Naive thymus-derived CD4-positive, alpha-beta T cell (primary cell): ENCODE measurements at regions not wholly inside any gene's neighbourhood (a gene's known extent, or its start where the extent isn't known, plus 50 kb on each side); places are given as distances from the start of the nearest gene placed in this dataset. TPM values are rescaled to one million over a fixed set of nuclear protein-coding genes. Genes with fewer than 3 reads are reported as not detected.
"Not testable (repeated sequence)": the region's sequence is repeated elsewhere in the genome, so short reads cannot be mapped to it uniquely, and the experiment has no call there.

ENCODE experiments used
- ATAC-seq: fragments of 150-1000 bp; cut with Tn5 transposase; 2 replicates; pipeline ENCODE4 v1.10.0; 2021; ENCODE audit warnings: mild to moderate bottlenecking, moderate library complexity
- CTCF ChIA-PET: fragments of 350-600 bp; sonication (Branson Sonifier 250); formaldehyde crosslinking; loops from one replicate; lab custom pipeline; 2021; ENCODE audit warnings: antibody characterized with exemption; lab: Charles Lee
- POLR2A ChIA-PET: fragments of 350-600 bp; sonication (Branson Sonifier 250); formaldehyde crosslinking; loops from one replicate; lab custom pipeline; 2021; ENCODE audit warnings: antibody characterized with exemption, inconsistent platforms; lab: Charles Lee
- DNase-seq, 9 donors: peaks; one replicate each; pipeline versions ENCODE4 v3.0.0 to v3.0.0-alpha.2; 2020 to 2022; ENCODE audit warnings: mixed read lengths in 1 of 9
- H3K27ac ChIP-seq: one replicate; pipeline ENCODE4 v1.7.0; 2013; ENCODE audit warnings: mild to moderate bottlenecking, low read depth, low read length, moderate library complexity
- H3K27me3 ChIP-seq, 2 donors: one replicate each; pipeline ENCODE4 v1.7.0; 2013; ENCODE audit warnings: low read length in 2 of 2, mild to moderate bottlenecking in 2 of 2, moderate library complexity in 2 of 2; ENCODE audit not compliant: control insufficient read depth in 2 of 2, insufficient read depth in 2 of 2
- H3K36me3 ChIP-seq, 3 experiments: 1 replicate in 2 of 3; 2 replicates in 1 of 3; pipeline ENCODE4 v1.7.0; 2013; ENCODE audit warnings: low read length in 3 of 3, mild to moderate bottlenecking in 3 of 3, moderate library complexity in 1 of 3; ENCODE audit not compliant: insufficient read depth in 3 of 3, control insufficient read depth in 2 of 3
- H3K4me1 ChIP-seq, 2 donors: one replicate each; pipeline ENCODE4 v1.7.0; 2013; ENCODE audit warnings: low read length in 2 of 2, mild to moderate bottlenecking in 2 of 2, moderate library complexity in 1 of 2; ENCODE audit not compliant: control insufficient read depth in 2 of 2, insufficient read depth in 2 of 2
- H3K4me3 ChIP-seq: 2 replicates; pipeline ENCODE4 v1.7.0; 2013; ENCODE audit warnings: mild to moderate bottlenecking, low read length
- H3K9me3 ChIP-seq, 3 experiments: 1 replicate in 2 of 3; 2 replicates in 1 of 3; pipeline ENCODE4 v1.7.0; 2013; ENCODE audit warnings: low read length in 3 of 3; ENCODE audit not compliant: control insufficient read depth in 2 of 3
- H3K27ac Mint-ChIP-seq, 9 donors: one replicate each; pipeline ENCODE4 v1.8.0; 2020 to 2022; ENCODE audit warnings: mixed read lengths in 9 of 9, mild to moderate bottlenecking in 8 of 9, moderate library complexity in 5 of 9, inconsistent platforms in 2 of 9
- H3K27me3 Mint-ChIP-seq, 5 donors: one replicate each; pipeline ENCODE4 v1.8.0; 2021 to 2022; ENCODE audit warnings: mixed read lengths in 5 of 5, mild to moderate bottlenecking in 1 of 5
- H3K36me3 Mint-ChIP-seq, 5 donors: one replicate each; pipeline ENCODE4 v1.8.0; 2020 to 2022; ENCODE audit warnings: mixed read lengths in 5 of 5, mild to moderate bottlenecking in 3 of 5, inconsistent platforms in 1 of 5
- H3K4me1 Mint-ChIP-seq, 7 donors: one replicate each; pipeline ENCODE4 v1.8.0; 2020 to 2022; ENCODE audit warnings: mixed read lengths in 7 of 7, mild to moderate bottlenecking in 3 of 7, inconsistent platforms in 1 of 7
- H3K4me3 Mint-ChIP-seq, 10 donors: one replicate each; pipeline ENCODE4 v1.8.0; 2020 to 2022; ENCODE audit warnings: mild to moderate bottlenecking in 10 of 10, mixed read lengths in 10 of 10, moderate library complexity in 6 of 10, inconsistent platforms in 2 of 10
- H3K9me3 Mint-ChIP-seq, 11 donors: one replicate each; pipeline ENCODE4 v1.8.0; 2020 to 2022; ENCODE audit warnings: mixed read lengths in 11 of 11, mild to moderate bottlenecking in 4 of 11, inconsistent platforms in 1 of 11, moderate library complexity in 1 of 11
- intact Hi-C, 2 donors: fragments of 100-400 bp; cut with micrococcal nuclease; formaldehyde crosslinking; loops; one replicate each; pipeline ENCODE4 v1.15.1; 2023
- microRNA-seq: library from miRNA; unstranded; fragments of <30 nt; microRNA quantifications from one replicate; pipeline ENCODE4 v1.2.0, GENCODE V29; 2022; ENCODE audit warnings: borderline microRNAs expressed

DNA sequence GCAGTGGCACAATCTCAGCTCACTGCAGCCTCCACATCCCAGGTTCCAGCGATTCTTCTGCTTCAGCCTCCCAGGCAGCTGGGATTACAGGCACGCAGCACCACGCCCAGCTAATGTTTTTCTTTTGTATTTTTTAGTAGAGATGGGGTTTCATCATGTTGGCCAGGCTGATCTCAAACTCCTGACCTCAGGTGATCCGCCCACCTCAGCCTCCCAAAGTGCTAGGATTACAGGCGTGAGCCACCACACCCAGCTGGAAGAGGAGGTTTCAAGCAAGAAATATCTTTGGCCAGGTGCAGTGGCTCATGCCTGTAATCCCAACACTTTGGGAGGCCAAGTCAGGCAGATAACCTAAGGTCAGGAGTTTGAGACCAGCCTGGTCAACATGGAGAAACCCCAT is 59.4 kb upstream of the XIST start:
- H3K27me3 Mint-ChIP-seq, H3K36me3 Mint-ChIP-seq, ATAC-seq, H3K27ac ChIP-seq, H3K4me1 Mint-ChIP-seq, POLR2A ChIA-PET, H3K36me3 ChIP-seq, CTCF ChIA-PET, DNase-seq, H3K4me3 ChIP-seq, H3K27ac Mint-ChIP-seq, intact Hi-C loops, H3K4me1 ChIP-seq, H3K4me3 Mint-ChIP-seq, H3K9me3 ChIP-seq, H3K27me3 ChIP-seq: not testable (repeated sequence)
- H3K9me3 Mint-ChIP-seq = peaks cover 0 to 11% (median 2%) of the 10 kb centered on the region in 11 donors

DNA sequence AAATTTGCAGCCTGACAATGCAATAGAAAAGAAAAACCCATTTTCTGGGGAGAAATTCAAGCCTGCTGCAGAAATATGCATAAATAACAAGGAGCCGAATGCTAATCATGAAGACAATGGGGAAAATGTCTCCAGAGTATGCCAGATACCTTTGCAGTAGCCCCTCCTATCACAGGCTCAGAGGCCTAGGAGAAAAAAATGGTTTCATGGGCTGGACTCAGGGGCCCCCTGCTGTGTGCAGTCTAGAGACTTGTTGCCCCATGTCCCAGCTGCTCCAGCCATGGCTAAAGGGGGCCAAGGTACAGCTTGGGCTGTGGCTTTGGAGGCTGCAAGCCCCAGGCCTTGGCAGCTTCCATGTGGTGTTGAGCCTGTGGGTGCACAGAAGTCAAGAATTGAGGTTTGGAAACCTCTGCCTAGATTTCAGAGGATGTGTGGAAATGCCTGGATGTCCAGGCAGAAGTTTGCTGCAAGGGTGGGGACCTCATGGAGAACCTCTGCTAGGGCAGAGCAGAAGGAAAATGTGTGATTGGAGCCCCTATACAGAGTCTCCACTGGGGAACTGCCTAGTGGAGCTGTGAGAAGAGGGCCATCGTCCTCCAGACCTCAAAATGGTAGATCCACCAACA is 53.3 kb upstream of the XIST start:
- H3K27me3 ChIP-seq, H3K4me3 Mint-ChIP-seq, intact Hi-C loops, H3K9me3 ChIP-seq, H3K36me3 Mint-ChIP-seq, H3K4me1 ChIP-seq, DNase-seq, ATAC-seq, CTCF ChIA-PET, H3K4me1 Mint-ChIP-seq, POLR2A ChIA-PET, H3K27me3 Mint-ChIP-seq, H3K27ac ChIP-seq, H3K4me3 ChIP-seq, H3K27ac Mint-ChIP-seq, H3K36me3 ChIP-seq: not testable (repeated sequence)
- peaks cover 0 to 31% (median 9%) of the 10 kb centered on the region in 11 donors for H3K9me3 Mint-ChIP-seq

DNA sequence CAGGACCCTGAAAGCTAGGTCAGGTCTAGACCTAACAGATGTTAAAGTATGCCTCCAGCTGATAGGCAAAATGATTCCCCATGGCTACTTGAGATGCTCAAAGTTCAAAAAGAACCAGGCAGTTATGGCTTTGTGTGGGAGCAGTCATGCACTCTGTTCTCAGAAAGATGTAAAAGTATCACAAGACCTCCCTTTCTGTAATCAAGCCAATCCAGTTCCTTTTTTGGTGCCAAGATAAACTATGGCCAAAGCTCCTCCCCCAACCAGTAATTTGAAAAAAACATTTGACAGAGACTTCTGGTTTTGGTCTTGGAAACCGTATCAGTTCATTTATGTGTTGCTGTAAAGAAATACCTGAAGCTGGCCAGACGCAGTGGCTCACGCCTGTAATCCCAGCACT is 51.4 kb upstream of the XIST start:
- no peaks in the 10 kb centered on the region for H3K27me3 Mint-ChIP-seq
- no peak overlapping the region for H3K4me3 Mint-ChIP-seq
- Histone ChIP-seq H3K36me3 (no peaks in the 10 kb centered on the region), H3K4me1 (no peaks in the 10 kb centered on the region), H3K27me3 (no peaks in the 10 kb centered on the region), H3K4me3 (no peak overlapping the region), H3K9me3 (no peaks in the 10 kb centered on the region), H3K27ac (no peak overlapping the region)
- ChIA-PET POLR2A (no interaction called here), CTCF (no interaction called here)
- no peaks in the 10 kb centered on the region for H3K36me3 Mint-ChIP-seq
- no peak for DNase-seq
- no peak for ATAC-seq
- no peak overlapping the region for H3K27ac Mint-ChIP-seq
- H3K4me1 Mint-ChIP-seq = no peaks in the 10 kb centered on the region
- intact Hi-C loops = no loop called here
- H3K9me3 Mint-ChIP-seq = peaks cover 0 to 31% (median 9%) of the 10 kb centered on the region in 11 donors

Small RNAs in the stretch of these regions (microRNA-seq; reads per million reads assigned to microRNA genes)
- gene MIR374B (not detected), gene MIR374C (not detected), gene MIR421 (45.1 reads per million, percentile 44 among the genes with 10 or more reads in this experiment)
